K562 (cell line): ENCODE measurements at regions not wholly inside any gene's neighbourhood (a gene's known extent, or its start where the extent isn't known, plus 50 kb on each side); places are given as distances from the start of the nearest gene placed in this dataset.

Source experiments
- ATAC-seq: fragments of 200-7000 bp; cut with Tn5 transposase; 3 replicates; pipeline ENCODE4 v1.9.1; 2020; ENCODE audit warnings: moderate library complexity
- BruUV-seq: library from RNA; stranded (reverse); fragments of 400-500 nt; replicated peaks from 2 replicates; lab custom pipeline; 2021; lab: Mats Ljungman, UMichigan
- CTCF ChIA-PET: fragments of 300-600 bp; formaldehyde crosslinking; extraction: SDS; loops from one replicate; lab custom pipeline; 2021; ENCODE audit warnings: low intra/inter-chr PET ratio; lab: Yijun Ruan, JAX
- POLR2A ChIA-PET: fragments of 300-600, 350-650 bp; sonication (Branson Sonifier 250); formaldehyde crosslinking; extraction: SDS; loops from one replicate; lab custom pipeline; 2021; ENCODE audit warnings: antibody characterized with exemption, inconsistent platforms; lab: Yijun Ruan, JAX
- DNase-seq, 4 experiments: peaks; one replicate each; pipeline versions ENCODE4 v3.0.0 to v3.0.0-alpha.2; 2011 to 2018; ENCODE audit warnings: low spot score in 3 of 4, mixed read lengths in 3 of 4; ENCODE audit errors: extremely low read depth in 1 of 4
- FAIRE-seq: peaks from 2 replicates; lab custom pipeline; 2011; peaks lifted over from hg19 to GRCh38; lab: Jason Lieb, UNC
- H2AFZ ChIP-seq: 2 replicates; pipeline ENCODE4 v1.6.0; 2011; ENCODE audit warnings: low read depth, low read length, control low read depth, inconsistent platforms
- H3K27ac ChIP-seq: fragments of 200-600 bp; 3 replicates; pipeline ENCODE4 v1.8.0; 2011; ENCODE audit warnings: low read depth, mild to moderate bottlenecking, control low read depth, inconsistent platforms, low read length, moderate library complexity, mixed read lengths; ENCODE audit errors: extremely low read depth
- H3K27me3 ChIP-seq, 2 experiments: fragments of 300-600 bp in 1 of 2; 2 replicates in 1 of 2; 3 replicates in 1 of 2; pipeline versions ENCODE4 v1.6.0 to v1.8.0; 2011; ENCODE audit warnings: inconsistent platforms in 2 of 2, low read length in 2 of 2, mild to moderate bottlenecking in 1 of 2, mixed read lengths in 1 of 2, moderate library complexity in 1 of 2; ENCODE audit not compliant: control insufficient read depth in 2 of 2, insufficient read depth in 2 of 2
- H3K36me3 ChIP-seq: fragments of 300-600 bp; 3 replicates; pipeline ENCODE4 v1.8.0; 2011; ENCODE audit warnings: mild to moderate bottlenecking, low read length, inconsistent platforms; ENCODE audit not compliant: control insufficient read depth, insufficient read depth
- H3K4me1 ChIP-seq, 2 experiments: fragments of 200-600 bp in 1 of 2; replicated peaks in 1 of 2; 2 replicates in 1 of 2; 3 replicates in 1 of 2; pipeline versions ENCODE4 v1.5.1 to v1.8.0; 2011; ENCODE audit warnings: inconsistent platforms in 2 of 2, low read length in 2 of 2, mild to moderate bottlenecking in 1 of 2, mixed read lengths in 1 of 2, moderate library complexity in 1 of 2; ENCODE audit not compliant: control insufficient read depth in 2 of 2, insufficient read depth in 2 of 2
- H3K4me2 ChIP-seq: 2 replicates; pipeline ENCODE4 v1.6.1; 2011; ENCODE audit warnings: low read length, control low read depth, inconsistent platforms, mixed read lengths; ENCODE audit not compliant: insufficient read depth
- H3K4me3 ChIP-seq: fragments of 200-600 bp; sonication (generic), shearing (Covaris generic); 2 replicates; pipeline ENCODE4 v1.5.1; 2016; ENCODE audit warnings: control low read depth, inconsistent platforms
- H3K79me2 ChIP-seq: fragments of 200-600 bp; 3 replicates; pipeline ENCODE4 v1.8.0; 2011; ENCODE audit warnings: low read length, inconsistent platforms; ENCODE audit not compliant: control insufficient read depth, insufficient read depth
- H3K9ac ChIP-seq, 2 experiments: 2 replicates each; pipeline versions ENCODE4 v1.6.0 to v1.6.1; 2011; ENCODE audit warnings: low read depth in 2 of 2, low read length in 2 of 2, control low read depth in 1 of 2, inconsistent platforms in 1 of 2, mild to moderate bottlenecking in 1 of 2, mixed read lengths in 1 of 2; ENCODE audit not compliant: insufficient read depth in 1 of 2
- H3K9me1 ChIP-seq: one replicate; pipeline ENCODE4 v1.6.0; 2011; ENCODE audit warnings: inconsistent platforms, mild to moderate bottlenecking, low read length, moderate library complexity; ENCODE audit not compliant: control insufficient read depth, insufficient read depth
- H3K9me3 ChIP-seq: replicated peaks from 2 replicates; pipeline ENCODE4 v1.5.1; 2011; ENCODE audit warnings: low read depth, low read length, inconsistent platforms; ENCODE audit not compliant: control insufficient read depth, insufficient read depth
- H4K20me1 ChIP-seq: replicated peaks from 2 replicates; pipeline ENCODE4 v1.6.1; 2011; ENCODE audit warnings: low read length, inconsistent platforms, mixed read lengths; ENCODE audit not compliant: control insufficient read depth, insufficient read depth
- ARHGAP35 ChIP-seq: fragments of 450-650 bp; IDR thresholded peaks from 2 replicates; pipeline ENCODE4 v1.6.1; 2018; ENCODE audit not compliant: partially characterized antibody
- FOXK2 ChIP-seq, 2 experiments: fragments of 450-650 bp; IDR thresholded peaks in 1 of 2; conservative IDR thresholded peaks in 1 of 2; 2 replicates each; pipeline ENCODE4 v1.6.1; 2016; ENCODE audit warnings: low read depth in 2 of 2, mild to moderate bottlenecking in 1 of 2
- FUS ChIP-seq: fragments of 200-400 bp; formaldehyde crosslinking; optimal IDR thresholded peaks from 2 replicates; pipeline ENCODE3; 2017; ENCODE audit warnings: low read depth, low read length
- ZBTB7A ChIP-seq: IDR thresholded peaks from 2 replicates; pipeline ENCODE4 v1.6.1; 2011; ENCODE audit warnings: low read depth, mild to moderate bottlenecking, low read length, moderate library complexity, borderline replicate concordance; ENCODE audit not compliant: control insufficient read depth
- ZBTB9 ChIP-seq: fragments of 450-650 bp; formaldehyde crosslinking; IDR thresholded peaks from 2 replicates; pipeline ENCODE4 v1.4.0; 2020; ENCODE audit warnings: mild to moderate bottlenecking, moderate library complexity
- ZC3H8 ChIP-seq: fragments of 450-650 bp; IDR thresholded peaks from 2 replicates; pipeline ENCODE4 v1.6.1; 2017
- ZNF174 ChIP-seq: fragments of 250-450 bp; sonication (Bioruptor Pico); IDR thresholded peaks from 2 replicates; pipeline ENCODE4 v1.4.0; 2020; ENCODE audit warnings: mild to moderate bottlenecking
- ZNF584 ChIP-seq: fragments of 200-800 bp; sonication (Bioruptor generic); IDR thresholded peaks from 2 replicates; pipeline ENCODE4 v1.6.1; 2016; ENCODE audit warnings: low read depth, mild to moderate bottlenecking, missing genetic modification characterization, missing compliant biosample characterization
- ZNF586 ChIP-seq: fragments of 450-650 bp; formaldehyde crosslinking; conservative IDR thresholded peaks from 2 replicates; pipeline ENCODE4 v1.4.0; 2020; ENCODE audit warnings: mild to moderate bottlenecking, moderate library complexity
- WGBS: fragments of 100-300 bp; shearing (Covaris generic); methylation state at CpG from one replicate; pipeline ENCODE4 v1.1.6; 2016; ENCODE audit warnings: low coverage, mixed read lengths; ENCODE audit not compliant: insufficient coverage; ENCODE audit errors: missing lambda C conversion rate; 5-methylcytosine and 5-hydroxymethylcytosine counted together
- in situ Hi-C: fragments of 300-500 bp; cut with MboI; formaldehyde crosslinking; loops from 4 replicates; pipeline ENCODE4 v1.15.0; 2018; ENCODE audit warnings: inconsistent platforms, mixed read lengths
- intact Hi-C: fragments of 100-400 bp; cut with micrococcal nuclease; formaldehyde crosslinking; loops from 2 replicates; pipeline ENCODE4 v1.14.2; 2022
- TF ChIP-seq, protein P1 (sequence below): fragments of 450-650 bp; formaldehyde crosslinking; IDR thresholded peaks from 2 replicates; pipeline ENCODE4 v1.4.0; 2022; ENCODE audit warnings: missing genetic modification characterization

- no peak for TF ChIP-seq ZBTB9 (CRISPR knock-in tag)
- TF ChIP-seq ARHGAP35, result no peak
- TF ChIP-seq FOXK2 (conservative IDR thresholded peaks at IDR 0.05 in 1 of 2, IDR thresholded peaks at IDR 0.05 in 1 of 2; ENCODE audit: low read depth in 2 of 2), result no peak
- TF ChIP-seq, protein P1, sequence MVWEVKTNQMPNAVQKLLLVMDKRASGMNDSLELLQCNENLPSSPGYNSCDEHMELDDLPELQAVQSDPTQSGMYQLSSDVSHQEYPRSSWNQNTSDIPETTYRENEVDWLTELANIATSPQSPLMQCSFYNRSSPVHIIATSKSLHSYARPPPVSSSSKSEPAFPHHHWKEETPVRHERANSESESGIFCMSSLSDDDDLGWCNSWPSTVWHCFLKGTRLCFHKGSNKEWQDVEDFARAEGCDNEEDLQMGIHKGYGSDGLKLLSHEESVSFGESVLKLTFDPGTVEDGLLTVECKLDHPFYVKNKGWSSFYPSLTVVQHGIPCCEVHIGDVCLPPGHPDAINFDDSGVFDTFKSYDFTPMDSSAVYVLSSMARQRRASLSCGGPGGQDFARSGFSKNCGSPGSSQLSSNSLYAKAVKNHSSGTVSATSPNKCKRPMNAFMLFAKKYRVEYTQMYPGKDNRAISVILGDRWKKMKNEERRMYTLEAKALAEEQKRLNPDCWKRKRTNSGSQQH (CRISPR knock-in tag), result no peak
- TF ChIP-seq ZNF584 (CRISPR knock-in tag), result no peak
- TF ChIP-seq ZNF586, result no peak
- TF ChIP-seq ZBTB7A, result no peak
- TF ChIP-seq, all 486 proteins: peak for 0
Observed at GRCh38 chr3:181329024-181329423, 339.5 kb upstream of the DNAJC19 start (continued).

DNA sequence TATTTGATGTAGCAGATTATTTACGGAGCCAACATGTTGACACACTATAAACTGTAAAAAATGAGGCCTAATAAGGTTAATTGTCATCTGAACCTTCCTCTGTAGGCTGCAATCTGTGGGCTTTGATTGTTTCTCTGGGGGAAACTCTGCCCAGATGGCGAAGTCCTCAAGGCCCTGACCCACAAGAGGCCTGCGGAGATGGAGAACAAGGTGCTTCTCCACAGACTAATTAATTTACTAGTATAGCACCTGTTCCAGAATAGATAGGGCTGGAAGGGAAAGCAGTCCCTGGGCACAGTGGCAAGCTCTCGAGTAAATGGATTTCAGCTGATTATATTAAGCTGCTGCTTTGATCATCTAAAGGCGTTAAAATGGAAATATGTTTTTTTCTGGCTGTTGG is 338.8 kb upstream of the DNAJC19 start:
- intact Hi-C loops, result loop anchor here (5.0 to 10.0 kb wide), 2 partner anchors 374 to 1356 kb away; no protein-coding TSS in a partner anchor
- Histone ChIP-seq H3K4me2 (no peak overlapping the region), H3K27ac (no peak overlapping the region), H3K9me1 (no peaks in the 10 kb centered on the region), H3K36me3 (no peaks in the 10 kb centered on the region), H2AFZ (no peak overlapping the region), H3K79me2 (no peaks in the 10 kb centered on the region), H3K4me1 (no peaks in the 10 kb centered on the region), H3K27me3 (no peaks in the 10 kb centered on the region), H3K9me3 (no peaks in the 10 kb centered on the region), H4K20me1 (no peaks in the 10 kb centered on the region), H3K4me3 (no peak overlapping the region), H3K9ac (no peak overlapping the region)
- 1% methylated on average over 5 of the region's 5 CpGs for WGBS
- DNase-seq (no peak), FAIRE-seq (no peak), ATAC-seq (no peak)
- BruUV-seq, result no TSS peak
- in situ Hi-C loops, result no loop called here
- ChIA-PET POLR2A (no interaction called here), CTCF (no interaction called here)
- TF ChIP-seq FUS, result no peak
- TF ChIP-seq ZNF174 (CRISPR knock-in tag), result no peak
- no peak for TF ChIP-seq ZC3H8
